ENCODE measurements at regions not wholly inside any gene's neighbourhood (a gene's known extent, or its start where the extent isn't known, plus 50 kb on each side); places are given as distances from the start of the nearest gene placed in this dataset.

GRCh38 chr2:150168595-150169236, 318.8 kb downstream of the RND3 start:
- H2BK20ac ChIP-seq (ENCODE audit: low read depth, low read length, poor library complexity, severe bottlenecking) = no peak overlapping the region
- no peak overlapping the region for H3K4ac ChIP-seq (ENCODE audit: low read depth, low read length)
- peaks cover 0 to 6% of the 10 kb centered on the region in 2 experiments; a peak in 2 of 4 replicates for H3K4me1 Mint-ChIP-seq
- H4K91ac ChIP-seq (ENCODE audit: insufficient read length, low read depth, low read length) = no peak overlapping the region
- H3K27me3 Mint-ChIP-seq (ENCODE audit: low read depth) = no peaks in the 10 kb centered on the region
- no peaks in the 10 kb centered on the region for H4K20me1 ChIP-seq (ENCODE audit: control insufficient read depth, insufficient read depth, insufficient read length)
- H2BK15ac ChIP-seq (ENCODE audit: low read depth, low read length) = no peak overlapping the region
- H3T11ph ChIP-seq (ENCODE audit: low read length) = no peak overlapping the region
- no peak for DNase-seq
- H4K8ac ChIP-seq (replicated peaks; ENCODE audit: insufficient read length, low read depth, low read length) = no peak overlapping the region
- no peak overlapping the region for H2BK120ac ChIP-seq (ENCODE audit: low read depth, low read length, poor library complexity, severe bottlenecking)
- 100% methylated on average over 1 of the region's 1 CpG for WGBS (ENCODE audit: extremely low coverage, insufficient read length, low lambda C conversion rate)
- H2AK5ac ChIP-seq (ENCODE audit: insufficient read length, low read length) = no peak overlapping the region
- no peak overlapping the region for H3K27ac ChIP-seq (ENCODE audit: insufficient read length, low read depth, low read length)
- H3K79me2 ChIP-seq (ENCODE audit: insufficient read depth, low read length) = no peaks in the 10 kb centered on the region
- peaks cover 0 to 6% of the 10 kb centered on the region in 2 experiments; a peak in 3 of 5 replicates for H3K9me3 Mint-ChIP-seq
- H3K79me1 ChIP-seq (ENCODE audit: insufficient read depth, low read depth, low read length, poor library complexity, severe bottlenecking) = no peaks in the 10 kb centered on the region
- H3K23me2 ChIP-seq (ENCODE audit: insufficient read length, low read depth, low read length, poor library complexity, severe bottlenecking) = no peaks in the 10 kb centered on the region
- H2BK12ac ChIP-seq (ENCODE audit: insufficient read length, low read depth, low read length) = no peak overlapping the region
- no peak overlapping the region for H3K23ac ChIP-seq (ENCODE audit: insufficient read length, low read depth, low read length)
- no peak overlapping the region for H2AFZ ChIP-seq (ENCODE audit: low read length)
- H2BK5ac ChIP-seq (ENCODE audit: insufficient read length, low read length) = no peak overlapping the region
- H3K27me3 ChIP-seq (ENCODE audit: insufficient read depth, low read length) = no peaks in the 10 kb centered on the region
- no peak overlapping the region for H3K18ac ChIP-seq (ENCODE audit: insufficient read length, low read depth, low read length)
- H4K5ac ChIP-seq (ENCODE audit: insufficient read length, low read depth, low read length) = no peak overlapping the region
- H3K56ac ChIP-seq (ENCODE audit: insufficient read length, low read depth, low read length) = no peak overlapping the region
- no peak overlapping the region; a peak in 1 of 5 replicates for H3K4me3 Mint-ChIP-seq
- no peak overlapping the region for H3K9ac ChIP-seq (ENCODE audit: extremely low read depth, insufficient read length, low read length)
- H3K14ac ChIP-seq (ENCODE audit: insufficient read depth, low read length) = no peak overlapping the region
- H3K9me3 ChIP-seq (ENCODE audit: control insufficient read depth, low read depth, low read length) = no peaks in the 10 kb centered on the region
- peaks cover 0 to 4% (median 4%) of the 10 kb centered on the region in 3 experiments; a peak in 4 of 7 replicates for H3K36me3 Mint-ChIP-seq (ENCODE audit: insufficient read depth in 1 of 3, low read depth in 3 of 3)
- no peak overlapping the region for H3K27ac Mint-ChIP-seq
- no peaks in the 10 kb centered on the region for H3K4me1 ChIP-seq (ENCODE audit: insufficient read depth, low read length)
- H3K4me2 ChIP-seq (ENCODE audit: insufficient read depth, insufficient read length, low read length) = no peak overlapping the region
- TF ChIP-seq, protein P1, sequence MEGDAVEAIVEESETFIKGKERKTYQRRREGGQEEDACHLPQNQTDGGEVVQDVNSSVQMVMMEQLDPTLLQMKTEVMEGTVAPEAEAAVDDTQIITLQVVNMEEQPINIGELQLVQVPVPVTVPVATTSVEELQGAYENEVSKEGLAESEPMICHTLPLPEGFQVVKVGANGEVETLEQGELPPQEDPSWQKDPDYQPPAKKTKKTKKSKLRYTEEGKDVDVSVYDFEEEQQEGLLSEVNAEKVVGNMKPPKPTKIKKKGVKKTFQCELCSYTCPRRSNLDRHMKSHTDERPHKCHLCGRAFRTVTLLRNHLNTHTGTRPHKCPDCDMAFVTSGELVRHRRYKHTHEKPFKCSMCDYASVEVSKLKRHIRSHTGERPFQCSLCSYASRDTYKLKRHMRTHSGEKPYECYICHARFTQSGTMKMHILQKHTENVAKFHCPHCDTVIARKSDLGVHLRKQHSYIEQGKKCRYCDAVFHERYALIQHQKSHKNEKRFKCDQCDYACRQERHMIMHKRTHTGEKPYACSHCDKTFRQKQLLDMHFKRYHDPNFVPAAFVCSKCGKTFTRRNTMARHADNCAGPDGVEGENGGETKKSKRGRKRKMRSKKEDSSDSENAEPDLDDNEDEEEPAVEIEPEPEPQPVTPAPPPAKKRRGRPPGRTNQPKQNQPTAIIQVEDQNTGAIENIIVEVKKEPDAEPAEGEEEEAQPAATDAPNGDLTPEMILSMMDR (conservative IDR thresholded peaks at IDR 0.05) = no peak
